ENCODE measurements at regions not wholly inside any gene's neighbourhood (a gene's known extent, or its start where the extent isn't known, plus 50 kb on each side); places are given as distances from the start of the nearest gene placed in this dataset.

- dilution Hi-C loops (cut with MboI; ENCODE audit: extremely low pct_ligation_motif_present, low sequenced_read_pairs) (no loop called here), intact Hi-C loops (cut with micrococcal nuclease) (loop anchor here (5.0 kb wide), 1 partner anchor 46 kb away; no protein-coding TSS in a partner anchor)
- no peak overlapping the region for H3K9ac ChIP-seq (replicated peaks; ENCODE audit: extremely low read depth, insufficient read depth, low read length)
- H3K4me2 ChIP-seq (ENCODE audit: insufficient read depth, low read length): no peak overlapping the region
- peak; percentile 34 for DNase-seq (ENCODE audit: low read depth, low spot score)
- no peaks in the 10 kb centered on the region for H3K27me3 ChIP-seq (ENCODE audit: control insufficient read depth in 2 of 2, insufficient read depth in 2 of 2, low read length in 2 of 2)
- no peaks in the 10 kb centered on the region for H3K79me2 ChIP-seq (ENCODE audit: control insufficient read depth, insufficient read depth, low read length)
- peak; percentile 70 for FAIRE-seq
- TF ChIP-seq EZH2 (IDR thresholded peaks at IDR 0.05; ENCODE audit: borderline replicate concordance, low read depth, low read length, severe bottlenecking) (no peak), MYC (IDR thresholded peaks at IDR 0.05; ENCODE audit: low read depth, low read length) (no peak), JUN (IDR thresholded peaks at IDR 0.05; ENCODE audit: borderline replicate concordance, insufficient read depth, insufficient read length, low read depth) (peak; percentile 41), GATA2 (IDR thresholded peaks at IDR 0.05; ENCODE audit: insufficient read depth, insufficient read length, low read depth, low read length) (peak; percentile 8), POLR2AphosphoS5 (IDR thresholded peaks at IDR 0.05; ENCODE audit: insufficient read depth, low read depth, low read length) (no peak), FOS (IDR thresholded peaks at IDR 0.05; ENCODE audit: borderline replicate concordance, insufficient read depth, low read length) (peak; percentile 43)
- TF ChIP-seq, protein P1, sequence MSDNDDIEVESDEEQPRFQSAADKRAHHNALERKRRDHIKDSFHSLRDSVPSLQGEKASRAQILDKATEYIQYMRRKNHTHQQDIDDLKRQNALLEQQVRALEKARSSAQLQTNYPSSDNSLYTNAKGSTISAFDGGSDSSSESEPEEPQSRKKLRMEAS (IDR thresholded peaks at IDR 0.05; ENCODE audit: insufficient read depth, insufficient read length): no peak
- BruUV-seq (replicated peaks): no TSS peak
- peak overlapping the region; percentile 23 for H3K27ac ChIP-seq (ENCODE audit: insufficient read depth, low read depth, low read length)
- no peak overlapping the region for H3K4me3 ChIP-seq (replicated peaks in 1 of 3; ENCODE audit: insufficient read depth in 1 of 3, low read depth in 1 of 3, low read length in 3 of 3)
- CTCF ChIA-PET: no interaction called here
- peaks cover 13% of the 10 kb centered on the region for H3K4me1 ChIP-seq (ENCODE audit: control insufficient read depth, extremely low read depth, insufficient read depth, low read length)
- POLR2A ChIA-PET: no interaction called here
- H3K9me1 ChIP-seq (replicated peaks; ENCODE audit: control insufficient read depth, extremely low read depth, insufficient read depth, low read length): no peaks in the 10 kb centered on the region
- H3K36me3 ChIP-seq (ENCODE audit: control insufficient read depth in 2 of 2, extremely low read depth in 1 of 2, insufficient read depth in 2 of 2, low read length in 2 of 2): no peaks in the 10 kb centered on the region
- H2AFZ ChIP-seq (ENCODE audit: low read depth, low read length): no peak overlapping the region
- no peaks in the 10 kb centered on the region for H4K20me1 ChIP-seq (replicated peaks; ENCODE audit: control insufficient read depth, extremely low read depth, insufficient read depth, low read length)
- H3K9me3 ChIP-seq (replicated peaks; ENCODE audit: control insufficient read depth, insufficient read depth, low read length): no peaks in the 10 kb centered on the region
These were observed 101.1 kb downstream of the CBLL2 start for GRCh38 chrX:22373766-22374165.

- BruUV-seq (replicated peaks): no TSS peak
- POLR2A ChIA-PET: no interaction called here
- CTCF ChIA-PET: no interaction called here
These were observed 103.7 kb downstream of the CBLL2 start for GRCh38 chrX:22376369-22376768.

More at GRCh38 chrX:22376369-22376768, 103.7 kb downstream of the CBLL2 start:
- no peaks in the 10 kb centered on the region for H4K20me1 ChIP-seq (replicated peaks; ENCODE audit: control insufficient read depth, extremely low read depth, insufficient read depth, low read length)
- dilution Hi-C loops (cut with MboI; ENCODE audit: extremely low pct_ligation_motif_present, low sequenced_read_pairs): no loop called here
- H3K27ac ChIP-seq (ENCODE audit: insufficient read depth, low read depth, low read length): no peak overlapping the region
- no peaks in the 10 kb centered on the region for H3K9me1 ChIP-seq (replicated peaks; ENCODE audit: control insufficient read depth, extremely low read depth, insufficient read depth, low read length)
- no peaks in the 10 kb centered on the region for H3K9me3 ChIP-seq (replicated peaks; ENCODE audit: control insufficient read depth, insufficient read depth, low read length)
- H3K4me2 ChIP-seq (ENCODE audit: insufficient read depth, low read length): no peak overlapping the region
- H3K4me3 ChIP-seq (replicated peaks in 1 of 3; ENCODE audit: insufficient read depth in 1 of 3, low read depth in 1 of 3, low read length in 3 of 3): no peak overlapping the region
- H2AFZ ChIP-seq (ENCODE audit: low read depth, low read length): no peak overlapping the region
- intact Hi-C loops (cut with micrococcal nuclease): no loop called here
- no peaks in the 10 kb centered on the region for H3K36me3 ChIP-seq (ENCODE audit: control insufficient read depth in 2 of 2, extremely low read depth in 1 of 2, insufficient read depth in 2 of 2, low read length in 2 of 2)
- no peaks in the 10 kb centered on the region for H3K79me2 ChIP-seq (ENCODE audit: control insufficient read depth, insufficient read depth, low read length)
- FAIRE-seq (no peak), DNase-seq (ENCODE audit: low read depth, low spot score) (no peak)
- H3K9ac ChIP-seq (replicated peaks; ENCODE audit: extremely low read depth, insufficient read depth, low read length): no peak overlapping the region
- no peak for TF ChIP-seq GATA2 (IDR thresholded peaks at IDR 0.05; ENCODE audit: insufficient read depth, insufficient read length, low read depth, low read length)
- TF ChIP-seq, protein P2, sequence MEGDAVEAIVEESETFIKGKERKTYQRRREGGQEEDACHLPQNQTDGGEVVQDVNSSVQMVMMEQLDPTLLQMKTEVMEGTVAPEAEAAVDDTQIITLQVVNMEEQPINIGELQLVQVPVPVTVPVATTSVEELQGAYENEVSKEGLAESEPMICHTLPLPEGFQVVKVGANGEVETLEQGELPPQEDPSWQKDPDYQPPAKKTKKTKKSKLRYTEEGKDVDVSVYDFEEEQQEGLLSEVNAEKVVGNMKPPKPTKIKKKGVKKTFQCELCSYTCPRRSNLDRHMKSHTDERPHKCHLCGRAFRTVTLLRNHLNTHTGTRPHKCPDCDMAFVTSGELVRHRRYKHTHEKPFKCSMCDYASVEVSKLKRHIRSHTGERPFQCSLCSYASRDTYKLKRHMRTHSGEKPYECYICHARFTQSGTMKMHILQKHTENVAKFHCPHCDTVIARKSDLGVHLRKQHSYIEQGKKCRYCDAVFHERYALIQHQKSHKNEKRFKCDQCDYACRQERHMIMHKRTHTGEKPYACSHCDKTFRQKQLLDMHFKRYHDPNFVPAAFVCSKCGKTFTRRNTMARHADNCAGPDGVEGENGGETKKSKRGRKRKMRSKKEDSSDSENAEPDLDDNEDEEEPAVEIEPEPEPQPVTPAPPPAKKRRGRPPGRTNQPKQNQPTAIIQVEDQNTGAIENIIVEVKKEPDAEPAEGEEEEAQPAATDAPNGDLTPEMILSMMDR (IDR thresholded peaks at IDR 0.05; ENCODE audit: extremely low read depth in 1 of 2, insufficient read depth in 1 of 2, low read depth in 1 of 2, low read length in 2 of 2): no peak
- no peak for TF ChIP-seq JUN (IDR thresholded peaks at IDR 0.05; ENCODE audit: borderline replicate concordance, insufficient read depth, insufficient read length, low read depth)
- TF ChIP-seq EZH2 (IDR thresholded peaks at IDR 0.05; ENCODE audit: borderline replicate concordance, low read depth, low read length, severe bottlenecking): no peak
- TF ChIP-seq POLR2A (IDR thresholded peaks at IDR 0.05; ENCODE audit: low read depth, low read length): no peak
- no peak for TF ChIP-seq FOS (IDR thresholded peaks at IDR 0.05; ENCODE audit: borderline replicate concordance, insufficient read depth, low read length)
- no peak for TF ChIP-seq POLR2AphosphoS5 (IDR thresholded peaks at IDR 0.05; ENCODE audit: insufficient read depth, low read depth, low read length)
- TF ChIP-seq, protein P1 (IDR thresholded peaks at IDR 0.05; ENCODE audit: insufficient read depth, insufficient read length): no peak
- no peak for TF ChIP-seq MYC (IDR thresholded peaks at IDR 0.05; ENCODE audit: low read depth, low read length)
- H3K4me1 ChIP-seq (ENCODE audit: control insufficient read depth, extremely low read depth, insufficient read depth, low read length): peaks cover 13% of the 10 kb centered on the region
- no peaks in the 10 kb centered on the region for H3K27me3 ChIP-seq (ENCODE audit: control insufficient read depth in 2 of 2, insufficient read depth in 2 of 2, low read length in 2 of 2)
